Esophagus (tissue), 2 donors: ENCODE measurements at regions not wholly inside any gene's neighbourhood (a gene's known extent, or its start where the extent isn't known, plus 50 kb on each side); places are given as distances from the start of the nearest gene placed in this dataset.

Experiments used
- H3K27ac ChIP-seq, 2 donors: one replicate each; pipeline ENCODE4 v1.5.1; 2013; ENCODE audit warnings: low read depth in 2 of 2, mild to moderate bottlenecking in 2 of 2, inconsistent platforms in 1 of 2, low read length in 1 of 2, moderate library complexity in 1 of 2
- H3K27me3 ChIP-seq, 2 donors: one replicate each; pipeline ENCODE4 v1.6.1; 2013; ENCODE audit warnings: low read length in 2 of 2, control low read depth in 1 of 2, mild to moderate bottlenecking in 1 of 2; ENCODE audit not compliant: insufficient read depth in 2 of 2, control insufficient read depth in 1 of 2
- H3K36me3 ChIP-seq, 2 donors: one replicate each; pipeline ENCODE4 v1.6.1; 2013; ENCODE audit warnings: low read length in 1 of 2; ENCODE audit not compliant: control insufficient read depth in 2 of 2, insufficient read depth in 2 of 2
- H3K4me1 ChIP-seq, 2 donors: one replicate each; pipeline ENCODE4 v1.6.1; 2013; ENCODE audit warnings: low read length in 1 of 2; ENCODE audit not compliant: control insufficient read depth in 2 of 2, insufficient read depth in 2 of 2
- H3K4me3 ChIP-seq, 2 donors: one replicate each; pipeline ENCODE4 v1.5.1; 2013; ENCODE audit warnings: low read length in 2 of 2, mild to moderate bottlenecking in 2 of 2, low read depth in 1 of 2, moderate library complexity in 1 of 2
- H3K9me3 ChIP-seq, 2 donors: one replicate each; pipeline ENCODE4 v1.6.1; 2013; ENCODE audit warnings: mild to moderate bottlenecking in 2 of 2, low read depth in 1 of 2, low read length in 1 of 2, moderate library complexity in 1 of 2; ENCODE audit not compliant: control insufficient read depth in 2 of 2, insufficient read depth in 1 of 2
- WGBS, 2 donors: extraction: QIAGEN DNeasy Blood & Tissue Kit; methylation state at CpG; one replicate each; pipeline ENCODE4 v1.1.7; 2013; 5-methylcytosine and 5-hydroxymethylcytosine counted together
- donor health status: healthy with polysubstance abuse.
- donor health status: Bipolar disorder and iron deficiency.

- H3K36me3 ChIP-seq = no peaks in the 10 kb centered on the region
- 64 to 69% methylated on average over 7 of the region's 7 CpGs for WGBS, 2 donors
- H3K27ac ChIP-seq = no peak overlapping the region
- no peaks in the 10 kb centered on the region for H3K4me1 ChIP-seq
- no peak overlapping the region for H3K4me3 ChIP-seq
- no peaks in the 10 kb centered on the region for H3K27me3 ChIP-seq
- H3K9me3 ChIP-seq = no peaks in the 10 kb centered on the region
These were observed 116.1 kb upstream of the IRX6 start for GRCh38 chr16:55207693-55208428.

GRCh38 chr16:55209626-55210025 is 114.4 kb upstream of the IRX6 start:
- no peaks in the 10 kb centered on the region for H3K36me3 ChIP-seq
- no peaks in the 10 kb centered on the region for H3K9me3 ChIP-seq
- WGBS, 2 donors = 77 to 84% methylated on average over 6 of the region's 6 CpGs
- no peak overlapping the region for H3K4me3 ChIP-seq
- H3K4me1 ChIP-seq = no peaks in the 10 kb centered on the region
- peaks cover 0 to 5% of the 10 kb centered on the region in 2 donors for H3K27me3 ChIP-seq
- H3K27ac ChIP-seq = no peak overlapping the region

- H3K9me3 ChIP-seq = no peaks in the 10 kb centered on the region
- no peaks in the 10 kb centered on the region for H3K4me1 ChIP-seq
- peaks cover 0 to 5% of the 10 kb centered on the region in 2 donors for H3K27me3 ChIP-seq
- no peaks in the 10 kb centered on the region for H3K36me3 ChIP-seq
- no peak overlapping the region for H3K27ac ChIP-seq
- H3K4me3 ChIP-seq = no peak overlapping the region
- WGBS, 2 donors = 60 to 76% methylated on average over 2 of the region's 2 CpGs
These were observed 111.2 kb upstream of the IRX6 start for GRCh38 chr16:55212791-55213190.

- H3K27ac ChIP-seq = no peak overlapping the region
- 24 to 40% methylated on average over 2 of the region's 2 CpGs for WGBS, 2 donors
- H3K4me1 ChIP-seq = no peaks in the 10 kb centered on the region
- no peak overlapping the region for H3K4me3 ChIP-seq
- no peaks in the 10 kb centered on the region for H3K36me3 ChIP-seq
- H3K9me3 ChIP-seq = no peaks in the 10 kb centered on the region
- peaks cover 0 to 5% of the 10 kb centered on the region in 2 donors for H3K27me3 ChIP-seq
These were observed 109.6 kb upstream of the IRX6 start for GRCh38 chr16:55214412-55214811.

- Histone ChIP-seq H3K27ac (no peak overlapping the region), H3K9me3 (no peaks in the 10 kb centered on the region), H3K4me3 (no peak overlapping the region), H3K36me3 (no peaks in the 10 kb centered on the region), H3K27me3 (peaks cover 0 to 5% of the 10 kb centered on the region in 2 donors), H3K4me1 (no peaks in the 10 kb centered on the region)
- WGBS, 2 donors = 58 to 70% methylated on average over 5 of the region's 5 CpGs
These were observed 109.0 kb upstream of the IRX6 start for GRCh38 chr16:55214974-55215494.

- 38 to 93% methylated on average over 2 of the region's 2 CpGs for WGBS, 2 donors
These were observed 106.6 kb upstream of the IRX6 start for GRCh38 chr16:55217392-55217791.

GRCh38 chr16:55221836-55222235 is 102.2 kb upstream of the IRX6 start:
- no peaks in the 10 kb centered on the region for H3K9me3 ChIP-seq
- no peaks in the 10 kb centered on the region for H3K4me1 ChIP-seq
- no peak overlapping the region for H3K4me3 ChIP-seq
- H3K27ac ChIP-seq = no peak overlapping the region
- no peaks in the 10 kb centered on the region for H3K27me3 ChIP-seq
- no peaks in the 10 kb centered on the region for H3K36me3 ChIP-seq
- WGBS, 2 donors = 69 to 70% methylated on average over 3 of the region's 3 CpGs

More at GRCh38 chr16:55217392-55217791, 106.6 kb upstream of the IRX6 start:
- Histone ChIP-seq H3K27me3 (peaks cover 0 to 5% of the 10 kb centered on the region in 2 donors), H3K36me3 (no peaks in the 10 kb centered on the region), H3K4me1 (no peaks in the 10 kb centered on the region), H3K27ac (no peak overlapping the region), H3K4me3 (no peak overlapping the region), H3K9me3 (no peaks in the 10 kb centered on the region)

GRCh38 chr16:55222486-55222885 is 101.5 kb upstream of the IRX6 start:
- Histone ChIP-seq H3K36me3 (no peaks in the 10 kb centered on the region), H3K9me3 (peaks cover 0 to 3% of the 10 kb centered on the region in 2 donors), H3K27ac (no peak overlapping the region), H3K4me3 (no peak overlapping the region), H3K27me3 (no peaks in the 10 kb centered on the region), H3K4me1 (no peaks in the 10 kb centered on the region)
- 56 to 57% methylated on average over 7 of the region's 7 CpGs for WGBS, 2 donors

GRCh38 chr16:55225972-55226542 is 97.9 kb upstream of the IRX6 start:
- Histone ChIP-seq H3K4me1 (no peaks in the 10 kb centered on the region), H3K36me3 (no peaks in the 10 kb centered on the region), H3K27me3 (no peaks in the 10 kb centered on the region), H3K9me3 (peaks cover 0 to 3% of the 10 kb centered on the region in 2 donors), H3K27ac (no peak overlapping the region), H3K4me3 (no peak overlapping the region)
- WGBS, 2 donors = 74 to 84% methylated on average over 5 of the region's 5 CpGs

GRCh38 chr16:55232822-55233221 is 91.2 kb upstream of the IRX6 start:
- H3K9me3 ChIP-seq = no peaks in the 10 kb centered on the region
- no peaks in the 10 kb centered on the region for H3K36me3 ChIP-seq
- no peaks in the 10 kb centered on the region for H3K4me1 ChIP-seq
- H3K4me3 ChIP-seq = no peak overlapping the region
- peaks cover 0 to 2% of the 10 kb centered on the region in 2 donors for H3K27me3 ChIP-seq
- H3K27ac ChIP-seq = no peak overlapping the region
- 77 to 84% methylated on average over 7 of the region's 7 CpGs for WGBS, 2 donors
